Memory B cell (primary cell): ENCODE measurements at regions not wholly inside any gene's neighbourhood (a gene's known extent, or its start where the extent isn't known, plus 50 kb on each side); places are given as distances from the start of the nearest gene placed in this dataset.

Experiments
- ATAC-seq: fragments of 150-1000 bp; cut with Tn5 transposase; 2 replicates; pipeline ENCODE4 v1.10.0; 2021; ENCODE audit warnings: low read depth, mild to moderate bottlenecking, moderate library complexity
- DNase-seq, 2 donors: peaks; one replicate each; pipeline ENCODE4 v3.0.0; 2022; ENCODE audit warnings: low spot score in 2 of 2
- H3K27ac Mint-ChIP-seq: one replicate; pipeline ENCODE4 v1.8.0; 2022; ENCODE audit warnings: mild to moderate bottlenecking, moderate library complexity, mixed read lengths
- H3K27me3 Mint-ChIP-seq: one replicate; pipeline ENCODE4 v1.8.0; 2022; ENCODE audit warnings: mixed read lengths
- H3K36me3 Mint-ChIP-seq: one replicate; pipeline ENCODE4 v1.8.0; 2022; ENCODE audit warnings: mild to moderate bottlenecking, mixed read lengths
- H3K4me1 Mint-ChIP-seq: one replicate; pipeline ENCODE4 v1.8.0; 2022; ENCODE audit warnings: mixed read lengths
- H3K4me3 Mint-ChIP-seq: one replicate; pipeline ENCODE4 v1.8.0; 2022; ENCODE audit warnings: mild to moderate bottlenecking, moderate library complexity, mixed read lengths
- H3K9me3 Mint-ChIP-seq: one replicate; pipeline ENCODE4 v1.8.0; 2022; ENCODE audit warnings: mixed read lengths

DNA sequence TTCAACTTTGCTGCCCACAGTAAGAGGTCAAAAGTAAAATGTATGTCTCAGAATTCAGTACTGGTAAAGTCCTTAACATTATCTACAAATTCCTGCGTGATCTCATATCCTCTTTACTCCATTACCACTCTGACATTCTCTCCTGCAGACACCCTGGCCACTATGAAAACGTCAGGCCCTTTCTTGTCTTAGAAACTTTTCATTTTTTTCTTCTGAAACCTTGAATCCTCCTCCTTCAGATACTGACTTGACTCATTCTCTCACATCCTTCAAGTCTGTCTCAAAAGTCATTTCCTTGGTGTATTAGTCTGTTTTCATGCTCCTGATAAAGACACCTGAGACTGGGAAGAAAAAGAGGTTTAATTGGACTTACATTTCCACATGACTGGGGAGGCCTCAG, 262.3 kb downstream of the POU4F1 start:
- Mint-ChIP-seq H3K9me3 (no peaks in the 10 kb centered on the region), H3K27ac (no peak overlapping the region), H3K36me3 (no peaks in the 10 kb centered on the region), H3K4me3 (no peak overlapping the region), H3K27me3 (peaks cover 2% of the 10 kb centered on the region), H3K4me1 (no peaks in the 10 kb centered on the region)
- no peak for DNase-seq
- ATAC-seq, result no peak

DNA sequence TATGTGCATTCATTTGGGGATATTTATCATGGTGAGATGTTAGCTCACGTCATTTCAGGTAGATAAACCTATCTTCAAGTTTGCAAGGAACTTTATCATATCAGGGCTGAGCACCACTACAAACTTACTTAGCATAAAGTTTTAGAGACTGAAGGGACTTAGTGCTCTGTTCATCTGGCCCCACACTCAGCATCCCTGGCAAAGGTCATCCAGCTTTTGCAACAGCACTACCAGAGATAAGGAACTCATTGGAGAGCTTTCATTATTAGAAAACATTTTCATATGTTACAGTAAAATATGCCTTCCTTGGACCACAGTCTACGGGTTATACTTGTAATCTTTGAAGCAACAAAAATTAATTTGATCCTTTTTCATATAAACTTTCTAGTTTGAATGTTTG, 263.4 kb downstream of the POU4F1 start:
- DNase-seq (no peak), ATAC-seq (no peak)
- Mint-ChIP-seq H3K27me3 (peaks cover 5% of the 10 kb centered on the region), H3K4me1 (no peaks in the 10 kb centered on the region), H3K27ac (no peak overlapping the region), H3K9me3 (no peaks in the 10 kb centered on the region), H3K36me3 (no peaks in the 10 kb centered on the region), H3K4me3 (no peak overlapping the region)

DNA sequence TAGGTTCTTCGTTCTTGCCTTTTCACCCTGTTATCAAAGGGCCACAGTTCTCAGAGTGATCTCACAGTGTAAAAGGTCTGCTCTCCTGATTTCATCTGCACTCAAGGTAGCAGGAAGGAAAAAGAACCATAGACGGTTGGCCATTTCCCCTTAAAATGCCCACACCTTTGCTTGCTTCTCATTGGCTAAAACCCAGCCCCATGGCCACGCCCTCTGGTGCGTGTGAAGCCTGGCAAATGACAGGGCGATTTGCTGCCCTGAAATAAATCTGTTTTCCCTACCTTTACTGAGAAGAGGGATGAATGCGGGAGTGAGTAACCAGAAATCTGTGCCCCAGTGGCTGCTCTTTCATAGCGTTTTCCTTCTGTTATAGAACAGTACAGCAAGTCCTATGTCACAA, 269.3 kb downstream of the POU4F1 start:
- Mint-ChIP-seq H3K9me3 (no peaks in the 10 kb centered on the region), H3K4me1 (no peaks in the 10 kb centered on the region), H3K36me3 (no peaks in the 10 kb centered on the region), H3K27me3 (peaks cover 4% of the 10 kb centered on the region), H3K4me3 (no peak overlapping the region), H3K27ac (no peak overlapping the region)
- DNase-seq (no peak), ATAC-seq (no peak)

GRCh38 chr13:78326633-78327032, 276.7 kb downstream of the POU4F1 start:
- no peaks in the 10 kb centered on the region for H3K9me3 Mint-ChIP-seq
- H3K4me1 Mint-ChIP-seq, result no peaks in the 10 kb centered on the region
- no peak overlapping the region for H3K4me3 Mint-ChIP-seq
- ATAC-seq (no peak), DNase-seq (no peak)
- H3K27ac Mint-ChIP-seq, result no peak overlapping the region
- H3K36me3 Mint-ChIP-seq, result no peaks in the 10 kb centered on the region
- H3K27me3 Mint-ChIP-seq, result no peaks in the 10 kb centered on the region

- Mint-ChIP-seq H3K4me1 (no peaks in the 10 kb centered on the region), H3K9me3 (no peaks in the 10 kb centered on the region), H3K27me3 (peaks cover 1% of the 10 kb centered on the region), H3K4me3 (no peak overlapping the region), H3K36me3 (no peaks in the 10 kb centered on the region), H3K27ac (no peak overlapping the region)
- DNase-seq (no peak), ATAC-seq (no peak)
Observed at GRCh38 chr13:78325585-78325984, 277.8 kb downstream of the POU4F1 start.

DNA sequence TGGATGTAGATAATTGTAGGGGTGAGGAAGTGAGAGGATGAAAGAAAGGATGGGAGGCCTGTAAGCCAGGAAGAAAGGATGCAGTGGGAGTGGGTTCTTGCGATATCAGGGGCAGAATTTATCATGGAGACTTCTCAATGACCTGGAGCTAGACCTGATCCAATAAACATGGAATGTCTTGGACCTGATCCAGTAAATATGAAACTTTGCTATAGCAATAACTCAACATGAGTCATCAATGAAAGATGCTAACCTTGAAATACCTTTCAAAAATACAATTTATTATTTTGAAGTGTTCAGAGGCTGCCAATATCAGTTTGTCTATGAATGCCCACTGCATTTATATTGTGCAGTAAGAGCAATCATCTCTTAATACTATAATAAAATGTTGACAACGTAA, 279.5 kb downstream of the POU4F1 start:
- no peaks in the 10 kb centered on the region for H3K9me3 Mint-ChIP-seq
- peaks cover 4% of the 10 kb centered on the region for H3K27me3 Mint-ChIP-seq
- H3K4me1 Mint-ChIP-seq, result no peaks in the 10 kb centered on the region
- no peak for ATAC-seq
- no peak overlapping the region for H3K27ac Mint-ChIP-seq
- H3K4me3 Mint-ChIP-seq, result no peak overlapping the region
- DNase-seq, result no peak
- H3K36me3 Mint-ChIP-seq, result no peaks in the 10 kb centered on the region

- ATAC-seq (no peak), DNase-seq (no peak)
- no peaks in the 10 kb centered on the region for H3K36me3 Mint-ChIP-seq
- no peak overlapping the region for H3K27ac Mint-ChIP-seq
- peaks cover 4% of the 10 kb centered on the region for H3K27me3 Mint-ChIP-seq
- no peaks in the 10 kb centered on the region for H3K4me1 Mint-ChIP-seq
- no peak overlapping the region for H3K4me3 Mint-ChIP-seq
- no peaks in the 10 kb centered on the region for H3K9me3 Mint-ChIP-seq
Observed at GRCh38 chr13:78323040-78323439, 280.3 kb downstream of the POU4F1 start.

DNA sequence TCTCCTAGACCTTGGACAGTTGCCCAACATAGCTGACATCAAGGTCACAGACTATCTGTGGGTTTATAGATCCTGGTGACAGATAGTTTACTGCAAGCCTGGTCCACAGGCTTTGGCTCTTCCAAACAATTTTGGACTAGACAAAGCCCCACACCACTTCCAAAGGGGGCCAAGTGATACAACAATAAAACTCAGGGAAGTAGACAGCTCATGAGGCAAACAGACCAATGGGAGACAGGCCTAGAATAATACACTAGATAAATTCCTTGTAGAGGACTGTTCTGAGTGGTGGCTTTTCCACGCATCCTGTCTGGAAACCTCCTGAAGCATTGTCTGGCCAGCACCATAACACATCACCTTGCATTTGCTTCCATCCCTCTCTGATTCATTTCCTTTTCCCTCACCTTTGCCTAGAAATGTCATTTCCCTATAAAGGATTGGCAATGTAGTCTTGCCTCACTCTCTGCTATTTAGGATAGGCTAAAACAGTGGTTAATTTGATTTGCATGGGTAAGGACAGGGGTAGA, 284.2 kb downstream of the POU4F1 start:
- Mint-ChIP-seq H3K36me3 (no peaks in the 10 kb centered on the region), H3K4me1 (no peaks in the 10 kb centered on the region), H3K27me3 (peaks cover 4% of the 10 kb centered on the region), H3K9me3 (no peaks in the 10 kb centered on the region), H3K27ac (no peak overlapping the region), H3K4me3 (no peak overlapping the region)
- ATAC-seq (no peak), DNase-seq (no peak)

DNA sequence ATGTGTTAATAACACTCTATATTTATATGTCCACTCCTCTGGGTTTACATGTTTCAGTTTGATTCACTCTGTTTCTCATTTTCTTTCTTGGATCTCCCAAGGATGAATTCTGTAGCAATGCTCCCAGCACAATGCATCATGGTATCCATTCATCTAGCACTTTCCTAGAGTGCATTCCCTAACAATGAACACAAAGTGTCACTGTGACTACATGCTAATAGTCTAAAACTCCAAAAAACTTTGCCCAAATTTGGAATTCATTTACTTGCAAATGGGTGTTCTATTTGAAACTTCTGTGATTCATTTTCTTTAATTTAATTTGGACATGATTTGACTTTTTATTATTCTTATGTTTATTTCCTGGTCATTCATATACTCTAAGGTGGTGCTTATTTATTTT, 286.3 kb downstream of the POU4F1 start:
- no peaks in the 10 kb centered on the region for H3K36me3 Mint-ChIP-seq
- no peaks in the 10 kb centered on the region for H3K4me1 Mint-ChIP-seq
- H3K4me3 Mint-ChIP-seq, result no peak overlapping the region
- no peak overlapping the region for H3K27ac Mint-ChIP-seq
- ATAC-seq (no peak), DNase-seq (no peak)
- H3K27me3 Mint-ChIP-seq, result peaks cover 4% of the 10 kb centered on the region
- H3K9me3 Mint-ChIP-seq, result no peaks in the 10 kb centered on the region

DNA sequence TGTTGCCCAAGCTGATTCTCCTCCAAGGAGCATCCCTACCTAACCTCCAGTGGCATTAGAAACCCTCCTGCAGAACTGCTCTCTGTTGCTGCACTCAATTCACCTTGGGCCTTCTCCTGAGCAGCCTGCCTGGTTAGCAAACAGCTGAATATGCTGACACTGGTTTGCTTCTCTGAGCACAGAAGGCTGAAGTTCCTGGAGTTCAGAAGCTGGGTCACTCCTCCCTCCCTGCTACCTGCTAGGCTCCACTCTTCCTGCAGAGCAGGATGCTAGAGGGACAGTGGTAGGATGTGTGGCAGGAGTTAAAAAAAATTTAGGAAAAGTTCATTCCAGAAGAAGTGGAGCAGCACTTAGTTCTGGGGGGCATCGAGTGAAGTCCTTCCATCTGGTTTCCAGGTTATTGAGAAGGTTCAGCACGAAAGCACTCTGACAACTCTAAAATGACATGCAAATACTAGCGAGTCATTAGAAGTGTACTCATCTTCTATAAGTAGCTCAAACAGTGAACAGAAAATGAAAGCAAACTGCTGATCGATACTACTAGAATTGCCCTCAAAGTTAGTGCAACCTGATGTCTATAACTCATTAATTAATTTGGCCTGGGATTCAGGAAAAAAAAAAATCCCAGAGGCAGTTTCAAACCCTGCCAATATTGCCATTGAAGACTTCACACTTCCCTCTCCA, 293.7 kb downstream of the POU4F1 start:
- H3K9me3 Mint-ChIP-seq, result no peaks in the 10 kb centered on the region
- ATAC-seq (no peak), DNase-seq (no peak)
- no peak overlapping the region for H3K4me3 Mint-ChIP-seq
- H3K36me3 Mint-ChIP-seq, result no peaks in the 10 kb centered on the region
- no peaks in the 10 kb centered on the region for H3K27me3 Mint-ChIP-seq
- H3K27ac Mint-ChIP-seq, result no peak overlapping the region
- no peaks in the 10 kb centered on the region for H3K4me1 Mint-ChIP-seq

DNA sequence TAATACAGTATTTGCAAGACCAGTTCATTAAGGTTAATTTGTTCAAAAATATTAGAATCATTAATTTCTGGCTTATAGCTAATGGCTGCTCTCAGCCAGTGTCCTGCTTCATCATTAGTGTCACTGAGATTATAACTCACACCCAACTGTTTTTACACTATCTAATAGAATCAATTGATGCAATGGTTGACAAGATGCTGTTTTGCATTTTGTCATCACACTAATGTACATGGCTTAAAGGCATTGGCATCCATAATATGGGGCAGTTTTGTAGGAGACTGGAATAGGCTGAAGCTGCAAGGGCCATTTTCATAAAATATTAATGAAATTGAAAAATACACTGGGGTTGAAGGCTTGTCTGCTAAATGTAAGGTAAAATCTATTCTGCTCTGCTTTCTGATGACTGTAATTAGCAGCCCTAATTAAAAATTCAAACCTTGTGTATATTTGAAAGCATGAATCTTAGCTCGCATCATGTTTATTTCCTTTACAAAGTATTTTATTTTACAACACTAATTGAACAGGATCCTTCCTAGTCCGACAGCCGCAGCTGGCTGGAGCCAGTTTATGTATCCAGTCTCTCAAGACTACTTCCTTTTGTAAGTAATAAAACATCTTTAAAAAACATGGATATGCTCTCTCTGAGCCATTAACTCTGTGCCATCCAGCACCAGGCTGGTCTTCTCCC, 296.7 kb downstream of the POU4F1 start:
- ATAC-seq, result no peak
- no peaks in the 10 kb centered on the region for H3K4me1 Mint-ChIP-seq
- H3K4me3 Mint-ChIP-seq, result no peak overlapping the region
- no peaks in the 10 kb centered on the region for H3K36me3 Mint-ChIP-seq
- no peaks in the 10 kb centered on the region for H3K27me3 Mint-ChIP-seq
- no peak overlapping the region for H3K27ac Mint-ChIP-seq
- DNase-seq, result no peak
- no peaks in the 10 kb centered on the region for H3K9me3 Mint-ChIP-seq

DNA sequence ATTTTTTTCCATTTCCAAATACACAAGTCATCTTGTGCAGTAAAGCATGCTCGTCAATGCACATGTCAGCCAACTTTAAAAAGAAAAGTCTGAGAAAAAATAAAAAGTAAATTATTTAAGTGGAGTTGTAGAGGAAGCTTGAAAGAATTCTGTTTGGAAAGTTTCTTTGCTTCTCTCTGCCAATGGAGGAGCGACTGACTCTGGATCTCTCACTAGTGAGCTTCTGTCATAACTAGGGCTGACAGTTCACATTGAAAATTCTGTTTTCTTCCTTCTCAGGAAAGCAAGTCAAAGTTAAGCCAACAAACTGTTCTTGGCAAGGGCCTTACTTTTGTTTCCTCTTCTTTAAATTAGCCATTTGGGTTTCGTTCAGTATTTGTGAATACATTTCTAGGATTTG, 298.2 kb downstream of the POU4F1 start:
- no peak for ATAC-seq

GRCh38 chr13:78299832-78300623, 303.3 kb downstream of the POU4F1 start:
- no peak for DNase-seq
- no peak overlapping the region for H3K27ac Mint-ChIP-seq
- no peak for ATAC-seq

More for the DNA sequence above, 298.2 kb downstream of the POU4F1 start:
- DNase-seq, result no peak
- Mint-ChIP-seq H3K4me1 (no peaks in the 10 kb centered on the region), H3K36me3 (no peaks in the 10 kb centered on the region), H3K9me3 (no peaks in the 10 kb centered on the region), H3K4me3 (no peak overlapping the region), H3K27ac (no peak overlapping the region), H3K27me3 (peaks cover 1% of the 10 kb centered on the region)

GRCh38 chr13:78298657-78299056, 304.7 kb downstream of the POU4F1 start:
- ATAC-seq (no peak), DNase-seq (no peak)
- Mint-ChIP-seq H3K4me1 (no peaks in the 10 kb centered on the region), H3K9me3 (no peaks in the 10 kb centered on the region), H3K27ac (no peak overlapping the region), H3K27me3 (peaks cover 1% of the 10 kb centered on the region), H3K4me3 (no peak overlapping the region), H3K36me3 (no peaks in the 10 kb centered on the region)

More at GRCh38 chr13:78299832-78300623, 303.3 kb downstream of the POU4F1 start:
- Mint-ChIP-seq H3K9me3 (no peaks in the 10 kb centered on the region), H3K4me3 (no peak overlapping the region), H3K36me3 (no peaks in the 10 kb centered on the region), H3K27me3 (peaks cover 1% of the 10 kb centered on the region), H3K4me1 (no peaks in the 10 kb centered on the region)
